HG03135 (cell line): ENCODE measurements at regions not wholly inside any gene's neighbourhood (a gene's known extent, or its start where the extent isn't known, plus 50 kb on each side); places are given as distances from the start of the nearest gene placed in this dataset.

Experiments
- ATAC-seq: cut with Tn5 transposase; IDR thresholded peaks from one replicate; pipeline ENCODE4 v1.9.1; 2021; ENCODE audit warnings: mild to moderate bottlenecking, moderate library complexity; ENCODE audit not compliant: unreplicated experiment

- ATAC-seq = no peak
Measured at GRCh38 chr5:53211799-53212198, 102.2 kb upstream of the MOCS2 start.

DNA sequence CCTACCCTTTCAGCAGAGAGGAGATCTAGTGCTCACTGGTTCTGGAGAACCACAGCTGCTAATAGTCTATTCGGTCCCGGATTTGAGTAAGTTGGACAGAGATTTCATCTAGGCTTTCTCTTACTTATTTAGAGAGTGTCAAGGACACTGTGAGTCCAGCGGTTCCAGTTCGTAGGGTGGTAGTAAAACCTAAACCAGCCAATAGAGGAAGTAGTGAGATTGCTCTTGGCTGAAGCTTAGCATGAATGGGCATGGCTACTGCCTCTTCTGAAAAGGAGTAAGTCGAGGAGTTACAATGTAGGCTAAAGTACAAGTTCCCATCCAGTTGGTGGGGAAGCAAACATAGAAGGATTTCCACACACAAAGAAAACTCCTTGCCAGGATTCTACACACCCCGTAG lies 109.6 kb upstream of the MOCS2 start:
- no peak for ATAC-seq

DNA sequence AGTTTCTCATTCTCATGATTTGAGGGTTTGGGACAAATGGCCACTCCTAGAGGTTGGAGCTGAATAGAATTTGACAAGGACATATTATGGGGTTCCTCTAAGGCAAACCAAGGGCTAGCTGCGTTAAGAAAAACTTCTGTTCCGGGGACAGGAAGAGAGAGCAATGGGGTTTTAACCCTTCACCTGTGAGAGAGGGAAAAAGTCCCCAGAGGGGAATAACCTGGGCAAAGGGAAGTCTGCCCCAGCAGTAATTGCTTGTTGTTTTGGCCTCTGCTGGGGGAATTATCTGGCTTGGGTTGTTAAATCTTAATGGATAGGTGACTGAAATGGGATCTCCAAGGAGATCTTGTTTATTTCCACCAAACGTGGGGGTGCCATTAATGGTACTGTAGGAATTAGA lies 110.1 kb upstream of the MOCS2 start:
- no peak for ATAC-seq

- no peak for ATAC-seq
Measured at GRCh38 chr5:53233645-53234405, 124.3 kb upstream of the MOCS2 start.

- ATAC-seq = no peak
Measured at GRCh38 chr5:53236683-53237082, 127.1 kb upstream of the MOCS2 start.

DNA sequence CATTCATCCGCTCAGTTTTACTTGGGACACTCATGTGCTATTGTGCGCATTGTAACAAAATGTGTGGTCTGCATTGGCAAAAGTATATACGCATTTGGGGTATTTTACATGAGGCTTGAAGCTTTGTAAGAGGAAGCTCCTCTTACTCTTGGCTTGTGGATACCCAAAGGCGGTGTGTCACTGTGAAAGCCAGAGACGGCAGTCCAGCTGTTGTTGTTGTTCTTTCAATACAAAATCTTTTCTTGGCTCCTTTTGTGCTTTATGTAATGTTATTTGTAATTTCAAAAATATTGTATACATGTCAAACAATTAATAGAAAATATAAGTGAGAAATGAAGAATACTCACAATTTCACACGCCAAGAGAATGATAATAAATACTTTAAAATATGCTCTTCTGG lies 128.3 kb upstream of the MOCS2 start:
- no peak for ATAC-seq

- no peak for ATAC-seq
Measured at GRCh38 chr5:53239301-53239990, 129.9 kb upstream of the MOCS2 start.

GRCh38 chr5:53240661-53241060 lies 131.1 kb upstream of the MOCS2 start:
- no peak for ATAC-seq

DNA sequence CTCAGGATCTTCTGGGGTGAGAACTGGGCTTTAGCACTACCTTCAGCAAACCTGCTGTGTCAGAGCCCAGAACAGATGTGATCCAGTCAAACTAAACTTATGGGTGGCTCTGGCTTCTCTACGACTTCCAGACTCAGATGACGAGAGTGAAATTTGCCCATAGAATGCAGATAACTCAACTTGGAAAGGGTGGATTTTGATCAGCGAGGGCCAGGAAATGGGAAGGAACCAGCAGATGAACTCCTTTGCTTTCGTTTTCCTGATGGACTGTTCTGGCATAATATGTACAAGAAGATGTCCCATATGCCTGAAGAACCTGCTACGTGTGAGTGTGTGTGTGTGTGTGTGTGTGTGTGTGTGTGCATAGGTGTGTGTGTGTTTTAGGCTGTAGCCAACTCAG lies 132.0 kb upstream of the MOCS2 start:
- no peak for ATAC-seq

GRCh38 chr5:53243403-53243802 lies 133.8 kb upstream of the MOCS2 start:
- ATAC-seq = no peak

DNA sequence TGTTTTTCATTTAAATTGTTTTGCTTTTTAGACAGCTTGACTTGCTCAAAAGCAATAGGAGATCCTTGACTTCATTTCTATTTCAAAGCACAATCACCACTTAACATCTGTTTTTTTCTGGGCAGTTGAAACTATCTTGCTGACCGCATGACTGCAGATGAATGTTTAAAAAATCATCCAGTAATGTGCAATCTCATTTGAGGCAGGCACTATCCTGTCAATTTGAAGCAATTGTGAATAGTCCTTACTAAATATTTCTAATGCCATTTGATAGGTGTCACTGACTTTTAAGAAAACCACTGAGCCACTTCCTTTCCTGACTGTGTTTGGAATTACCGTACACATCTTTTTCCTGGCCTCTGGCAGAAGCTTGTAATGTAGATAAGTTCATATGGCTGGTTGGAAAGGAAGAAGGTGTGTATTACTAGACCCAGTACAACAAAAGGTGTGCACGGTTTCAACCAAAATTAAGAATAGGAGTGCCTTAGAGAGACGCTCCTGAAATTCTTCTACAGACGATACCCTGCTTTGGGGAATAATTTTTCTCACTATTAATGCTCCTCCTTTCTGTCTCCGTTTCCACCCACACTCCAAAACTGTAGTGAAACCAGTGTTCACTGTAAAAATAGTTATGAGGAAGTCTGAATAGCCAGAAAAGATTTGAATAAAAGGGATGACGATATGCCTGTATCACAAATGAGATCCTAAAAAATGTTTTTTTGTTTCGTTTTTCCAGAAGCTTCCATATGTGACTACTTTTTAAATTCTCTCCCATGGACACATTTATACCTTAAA lies 136.7 kb upstream of the MOCS2 start:
- no peak for ATAC-seq

- ATAC-seq = no peak
Measured at GRCh38 chr5:53249529-53250200, 140.1 kb upstream of the MOCS2 start.

- ATAC-seq = no peak
Measured at GRCh38 chr5:53250201-53250550, 140.6 kb upstream of the MOCS2 start.

- no peak for ATAC-seq
Measured at GRCh38 chr5:53253421-53253871, 143.9 kb upstream of the MOCS2 start.

- ATAC-seq = no peak
Measured at GRCh38 chr5:53256746-53257145, 147.2 kb upstream of the MOCS2 start.

DNA sequence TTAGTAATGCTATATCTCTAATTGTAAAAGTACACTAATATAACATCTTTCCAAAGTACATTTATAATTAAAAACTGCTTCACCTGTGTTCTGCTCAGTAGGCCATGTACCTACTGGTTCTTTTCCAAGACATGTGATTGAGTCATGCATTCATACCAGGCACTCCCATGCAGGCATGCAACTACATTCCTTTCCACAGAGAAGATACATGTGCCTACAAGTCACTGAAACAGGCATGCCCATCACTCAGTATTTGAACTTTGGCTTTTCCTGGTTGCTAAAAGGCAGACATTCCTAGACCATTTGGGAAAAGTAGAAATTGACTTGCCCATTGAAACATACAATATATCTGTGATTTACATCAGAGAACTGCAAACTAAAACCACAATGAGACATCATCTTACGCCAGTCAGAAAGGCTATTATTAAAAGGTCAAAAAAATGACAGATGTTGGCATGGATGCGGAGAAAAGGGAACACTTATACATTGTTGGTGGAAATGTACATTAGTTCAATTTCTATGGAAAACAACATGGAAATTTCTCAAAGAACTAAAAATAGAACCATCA lies 148.3 kb upstream of the MOCS2 start:
- no peak for ATAC-seq

DNA sequence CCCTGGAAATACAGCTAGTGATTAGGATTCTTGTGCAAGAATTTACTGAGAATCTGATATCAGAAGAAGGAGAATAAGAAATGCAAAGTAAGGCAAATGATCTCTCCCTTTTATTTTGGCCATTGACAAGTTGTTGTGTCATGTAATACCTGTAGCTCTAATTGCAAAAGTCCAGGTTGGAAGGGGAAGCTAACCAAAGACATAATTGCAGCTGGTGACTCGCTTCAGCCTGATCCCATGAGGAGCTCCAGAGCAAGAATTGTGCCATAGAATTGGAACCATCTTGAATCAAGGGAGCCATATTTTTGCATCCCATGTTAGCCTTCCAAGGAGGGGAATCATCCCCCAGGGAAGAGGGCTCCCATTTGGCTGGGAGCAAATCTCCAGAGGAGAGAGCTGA lies 149.6 kb upstream of the MOCS2 start:
- ATAC-seq = no peak

DNA sequence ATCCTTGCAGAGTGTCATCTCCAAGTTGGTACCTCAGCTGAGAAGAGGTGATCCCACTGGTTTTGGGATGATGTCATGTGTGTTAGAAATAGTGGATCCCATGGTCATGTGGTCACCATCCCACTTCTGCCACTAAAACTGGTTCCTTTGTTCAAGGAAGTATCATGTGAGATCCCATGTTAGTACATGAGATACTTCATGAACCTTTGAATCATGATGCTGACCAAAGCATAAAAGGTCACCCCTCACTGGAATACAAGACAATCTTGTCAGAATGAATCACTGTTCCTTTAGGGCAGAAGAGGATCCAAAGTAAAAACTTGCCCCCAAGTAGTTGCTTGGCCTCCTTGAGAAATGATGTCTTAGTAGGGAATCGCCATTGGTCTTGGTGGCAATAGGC lies 150.9 kb upstream of the MOCS2 start:
- no peak for ATAC-seq

- ATAC-seq = no peak
Measured at GRCh38 chr5:53261245-53261644, 151.7 kb upstream of the MOCS2 start.

DNA sequence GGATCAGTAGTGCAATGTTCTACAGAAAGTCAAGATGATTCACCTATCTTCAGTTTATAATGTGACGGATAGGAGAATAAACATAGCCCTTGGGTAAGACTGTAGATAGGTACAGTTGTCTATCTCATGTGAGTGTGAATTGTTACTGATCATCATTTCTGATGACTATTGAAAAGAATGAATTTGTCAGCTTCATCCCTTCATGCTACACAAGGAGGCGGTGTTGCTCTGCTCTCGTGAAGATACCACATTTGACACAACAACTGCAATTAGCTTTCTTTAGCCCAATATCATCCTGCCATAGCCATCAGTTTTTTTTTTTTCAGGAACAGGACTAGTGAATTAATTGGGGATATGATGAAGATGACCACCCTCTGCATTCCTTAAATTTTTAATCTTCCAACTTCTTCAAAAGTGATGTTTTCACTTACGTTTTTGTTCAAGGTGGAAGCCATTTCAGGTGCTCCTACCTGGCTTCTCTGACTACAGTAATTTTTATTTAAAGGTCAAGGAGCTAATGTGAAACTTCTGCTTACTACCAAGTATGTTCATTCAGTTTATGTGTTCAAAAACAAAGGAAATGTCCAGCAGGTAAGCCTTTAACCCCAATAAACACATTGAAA lies 152.9 kb upstream of the MOCS2 start:
- ATAC-seq = no peak

DNA sequence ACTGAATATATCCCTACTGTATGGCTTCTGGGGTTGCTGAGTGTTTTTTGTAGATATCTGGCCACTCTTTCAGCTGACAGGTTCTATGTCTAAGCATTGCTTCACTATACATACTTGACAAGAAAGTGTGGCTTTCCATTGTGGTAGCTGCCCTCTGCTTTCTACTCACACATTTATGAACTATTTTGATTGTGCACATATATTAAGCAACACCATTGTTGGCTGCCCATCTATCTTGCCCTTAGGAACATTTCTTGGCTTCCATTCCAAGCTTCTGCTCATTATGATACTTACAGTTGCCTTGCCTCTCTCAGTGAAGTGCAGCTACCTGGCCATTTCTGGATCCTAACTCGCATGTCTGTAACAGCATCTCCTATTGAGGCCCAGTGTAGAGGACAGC lies 153.6 kb upstream of the MOCS2 start:
- ATAC-seq = no peak
